ENCODE measurements at regions not wholly inside any gene's neighbourhood (a gene's known extent, or its start where the extent isn't known, plus 50 kb on each side); places are given as distances from the start of the nearest gene placed in this dataset.

DNA sequence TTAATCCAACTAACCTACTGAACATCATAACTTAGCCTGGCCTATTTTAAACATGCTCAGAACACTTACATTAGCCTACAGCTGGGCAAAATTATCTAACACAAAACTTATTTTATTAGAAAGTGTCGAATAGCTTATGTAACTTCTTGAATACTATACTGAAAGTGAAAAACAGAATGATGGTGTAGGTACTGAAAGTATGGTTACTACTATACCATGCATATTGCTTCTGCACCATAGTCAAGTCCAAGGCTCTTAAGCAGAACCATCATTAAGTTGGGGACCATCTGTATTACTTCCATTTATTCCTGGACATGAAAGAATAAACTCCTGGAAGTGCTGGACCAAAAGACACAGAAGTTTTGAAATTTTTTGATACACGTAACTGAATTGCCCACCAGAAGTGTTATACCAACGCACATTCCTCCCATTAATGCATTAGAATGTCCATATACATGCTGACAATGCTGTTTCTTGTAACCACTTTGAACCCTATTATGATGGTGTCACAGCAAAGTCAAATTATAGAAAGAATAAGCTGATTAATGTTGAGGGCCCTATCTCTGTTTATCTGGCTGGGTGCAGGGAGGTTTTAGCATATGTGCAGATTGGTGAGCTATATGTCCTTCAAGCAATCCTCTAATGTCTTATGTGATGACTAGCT, 375.7 kb downstream of the ACTL7B start:
- DNase-seq, result no peak

DNA sequence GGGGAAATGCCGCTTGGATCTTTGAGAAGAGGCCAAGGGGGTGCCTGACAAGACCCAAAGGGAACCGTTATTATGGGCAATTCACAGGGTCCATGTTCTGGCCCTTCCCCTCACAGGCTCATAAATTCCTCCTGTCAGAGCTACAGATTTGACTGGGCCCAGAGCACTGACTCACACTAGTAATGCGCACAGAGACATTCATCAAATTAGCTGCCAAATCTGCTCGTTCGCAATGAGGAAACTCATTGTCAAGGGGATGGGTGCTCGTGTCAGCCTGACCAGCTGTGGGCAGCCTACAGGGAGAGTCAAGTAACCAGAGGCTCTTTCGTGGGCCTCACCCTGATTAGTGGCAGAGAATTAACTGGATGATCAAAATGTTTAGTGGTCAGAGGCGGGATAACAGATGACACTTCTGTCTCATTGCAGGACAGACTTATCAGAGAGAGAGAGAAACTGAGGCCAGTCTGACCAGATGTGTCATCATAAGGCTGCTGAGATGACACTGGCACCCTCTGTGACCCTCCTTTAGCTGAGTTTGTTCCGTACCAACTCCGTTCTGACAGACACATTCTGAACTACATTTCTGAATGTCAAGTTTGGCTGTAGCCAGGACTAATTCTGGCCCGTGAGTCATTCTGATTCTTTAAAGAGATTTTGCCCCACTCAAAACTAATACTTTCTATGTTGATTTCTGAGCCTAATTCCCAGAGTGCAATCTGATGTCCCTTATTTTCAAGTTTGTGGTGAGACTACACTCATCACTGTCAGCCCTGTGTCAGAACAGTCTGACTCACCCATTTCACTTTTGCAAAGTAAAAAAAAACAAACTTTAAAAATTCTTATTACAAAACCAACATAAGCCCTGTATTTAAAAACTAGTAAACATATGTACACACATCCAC, 377.1 kb downstream of the ACTL7B start:
- DNase-seq, result no peak

DNA sequence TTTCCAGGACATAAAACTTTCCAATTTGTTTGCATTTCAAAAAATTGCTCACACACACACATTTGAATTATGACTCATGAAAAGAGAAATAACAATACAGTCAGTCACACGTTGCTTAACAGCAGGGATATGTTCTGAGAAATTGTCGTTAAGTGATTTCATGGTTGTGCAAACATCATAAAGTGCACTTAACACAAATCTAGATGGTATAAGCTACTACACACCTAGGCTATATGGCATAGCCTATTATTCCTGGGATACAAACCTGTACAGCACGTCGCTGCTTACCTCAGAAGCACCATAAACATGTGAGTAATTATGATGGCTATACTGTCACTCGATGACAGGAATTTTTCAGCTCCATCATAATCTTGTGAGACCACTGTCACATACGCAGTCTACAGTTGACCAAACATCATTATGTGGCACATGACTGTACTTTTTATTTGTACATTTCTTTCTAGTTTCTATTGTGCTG, 378.2 kb downstream of the ACTL7B start:
- DNase-seq, result no peak

DNA sequence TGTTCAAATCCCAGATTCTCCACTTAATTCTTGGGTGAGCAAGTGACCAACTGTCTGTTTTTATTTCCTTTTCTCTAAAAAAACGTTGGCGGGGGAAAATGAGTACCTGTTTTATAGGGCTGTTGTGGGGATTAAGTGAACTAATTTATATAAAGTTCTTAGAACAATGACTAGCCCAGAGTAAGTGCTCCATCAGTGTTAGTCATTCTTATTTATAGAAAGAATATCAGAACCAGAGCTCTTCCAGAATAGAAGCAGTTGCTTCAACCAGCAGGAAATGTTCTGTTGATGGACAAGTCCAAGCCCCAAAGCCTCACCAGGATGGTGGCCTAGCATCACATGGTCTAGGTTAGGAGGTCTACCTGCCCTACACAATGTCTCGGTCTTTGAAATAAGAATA, 379.2 kb downstream of the ACTL7B start:
- no peak for DNase-seq

DNA sequence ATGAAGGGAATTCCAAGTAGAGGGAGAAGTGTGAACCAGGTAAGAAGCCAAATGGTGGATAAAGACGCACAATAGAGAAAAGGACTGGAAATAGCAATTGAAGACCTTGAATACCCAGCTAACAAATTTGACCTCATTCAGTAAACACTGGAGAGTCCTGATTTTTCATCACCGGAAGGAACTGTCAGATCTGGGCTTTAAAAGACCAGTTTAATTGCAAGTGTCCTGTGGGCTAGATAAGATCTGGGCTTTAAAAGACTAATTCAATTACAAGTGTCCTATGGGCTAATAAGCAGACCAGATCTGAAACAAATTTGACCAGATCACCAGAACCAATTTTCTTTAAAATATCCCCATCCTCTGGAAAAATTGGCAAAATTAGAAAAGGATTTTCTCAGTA, 380.0 kb downstream of the ACTL7B start:
- DNase-seq, result no peak

DNA sequence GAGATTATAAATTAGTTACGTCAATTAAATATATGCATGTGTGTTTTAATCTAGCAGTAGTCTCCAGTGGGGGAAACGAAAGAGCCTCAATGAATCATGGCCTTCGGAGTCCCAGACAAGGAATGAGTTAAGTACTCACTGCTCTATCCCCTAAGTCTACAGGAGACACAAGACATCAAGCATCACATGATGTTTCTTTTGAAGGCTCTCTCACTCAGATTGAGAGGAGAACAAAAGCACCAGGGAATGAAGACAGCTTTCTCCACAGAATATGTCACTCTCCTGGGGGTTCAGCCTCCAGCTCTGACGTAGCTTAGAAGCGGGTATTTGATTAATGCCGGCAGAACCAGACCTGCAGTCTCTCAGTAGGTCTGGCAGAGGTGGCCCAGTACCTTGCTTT, 381.4 kb downstream of the ACTL7B start:
- no peak for DNase-seq

DNA sequence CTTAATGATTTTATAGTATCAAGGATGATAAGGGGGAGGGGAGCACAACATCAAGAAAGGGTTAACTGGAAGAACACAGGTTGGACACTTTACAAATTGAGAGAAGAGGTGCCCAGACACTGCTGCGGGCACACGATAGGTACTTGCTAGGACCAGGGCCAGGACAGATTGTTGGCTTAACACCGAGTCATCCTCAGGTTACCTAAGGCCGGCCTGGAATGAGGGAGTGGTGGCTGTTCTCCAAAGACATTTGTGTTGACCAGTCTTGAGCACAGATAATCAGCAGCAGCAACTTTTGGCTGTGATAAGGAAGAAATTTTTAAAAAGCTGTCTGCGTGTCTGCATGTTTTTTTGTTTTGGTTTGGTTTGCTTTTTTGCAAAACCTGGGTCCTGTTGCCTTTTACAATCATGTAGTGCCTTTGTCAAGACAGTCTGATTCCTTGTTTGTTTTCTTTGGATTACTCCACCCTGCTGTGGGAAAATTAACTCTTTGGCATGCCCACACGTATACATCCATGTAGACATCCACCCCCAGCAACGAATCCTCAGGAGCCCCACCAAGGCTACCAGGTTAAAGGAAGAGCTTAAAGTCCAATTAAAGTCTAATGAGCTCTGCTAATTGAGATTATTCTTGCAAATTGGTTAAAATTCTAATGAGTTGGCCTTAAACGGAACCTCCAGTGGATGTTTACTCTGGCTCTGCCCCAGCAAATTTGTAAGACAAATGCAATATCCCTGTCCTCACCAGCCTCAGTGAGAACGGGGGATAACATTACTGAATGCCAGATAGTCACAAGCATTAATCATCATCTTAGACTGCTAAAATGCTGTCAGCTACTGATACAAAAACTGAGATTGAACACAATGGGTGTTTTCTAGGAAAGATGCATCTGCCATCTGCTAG, 382.3 kb downstream of the ACTL7B start:
- no peak for DNase-seq

DNA sequence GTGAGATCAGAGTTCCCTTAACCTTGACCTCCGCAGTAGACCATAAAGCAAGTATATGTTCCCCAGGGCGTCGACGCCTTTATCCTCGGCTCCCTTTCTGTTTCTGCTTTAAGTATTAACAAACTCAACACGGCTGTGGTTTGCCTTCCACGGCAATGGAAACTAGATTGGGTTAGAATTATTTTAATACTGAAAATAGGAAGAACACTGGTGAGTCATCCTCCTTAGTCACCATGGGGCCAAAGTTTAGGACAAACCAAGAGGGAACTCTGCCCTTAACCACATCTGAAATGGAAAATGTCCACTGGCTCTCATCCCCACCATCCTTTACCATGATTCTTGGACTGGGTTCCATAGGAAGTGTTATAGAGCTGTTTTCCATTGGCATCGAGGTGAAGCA, 386.1 kb downstream of the ACTL7B start:
- peak; percentile 8 for DNase-seq

DNA sequence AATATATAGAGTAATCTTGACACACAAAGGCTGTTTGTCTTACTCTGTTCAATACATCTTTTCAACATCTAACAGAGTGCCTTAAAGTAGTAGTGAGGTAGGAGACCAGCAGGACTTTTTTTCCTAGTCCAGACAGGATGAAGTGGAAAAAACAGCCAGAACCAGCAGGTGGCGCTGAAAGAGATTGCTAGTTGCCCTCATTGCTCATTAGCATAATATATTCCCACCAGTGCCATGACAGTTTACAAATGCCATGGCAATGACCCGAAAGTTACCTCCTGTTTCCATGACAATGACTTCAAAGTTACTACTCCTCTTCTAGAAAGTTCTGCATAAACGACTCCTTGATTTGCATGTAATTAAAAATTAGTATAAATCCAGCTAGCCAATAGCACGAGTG, 387.4 kb downstream of the ACTL7B start:
- no peak for DNase-seq

DNA sequence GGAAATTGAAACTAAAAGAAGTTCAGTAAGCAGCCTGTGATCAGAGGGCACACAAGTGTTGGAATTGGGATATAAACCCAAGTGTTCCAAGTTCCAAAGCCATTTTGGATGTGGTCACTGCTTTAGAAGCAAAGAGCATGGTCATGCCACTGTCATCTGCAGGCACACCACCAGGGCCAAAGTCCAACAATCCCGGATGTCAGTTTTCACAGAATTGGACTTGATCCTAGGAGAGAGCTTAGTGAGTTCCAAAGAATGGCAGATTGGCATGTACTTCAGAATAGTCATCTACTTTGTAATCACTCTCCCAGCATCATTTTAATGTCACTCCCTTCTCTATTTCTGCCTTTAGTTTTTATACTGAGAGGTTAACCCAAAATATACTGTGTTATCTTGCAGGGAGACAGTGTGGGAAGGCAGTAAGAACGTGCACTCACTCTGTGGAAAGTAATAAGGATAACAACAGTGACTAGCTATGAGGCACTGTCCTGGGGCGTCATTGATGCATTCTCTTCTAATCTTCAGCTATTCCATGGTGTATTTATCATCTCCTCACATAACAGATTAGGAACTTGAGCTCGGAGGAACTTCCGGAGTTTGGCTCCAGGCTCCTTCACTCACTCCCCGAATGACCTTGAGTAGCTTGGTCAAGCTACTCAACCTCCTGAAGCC, 388.0 kb downstream of the ACTL7B start:
- DNase-seq, result no peak

DNA sequence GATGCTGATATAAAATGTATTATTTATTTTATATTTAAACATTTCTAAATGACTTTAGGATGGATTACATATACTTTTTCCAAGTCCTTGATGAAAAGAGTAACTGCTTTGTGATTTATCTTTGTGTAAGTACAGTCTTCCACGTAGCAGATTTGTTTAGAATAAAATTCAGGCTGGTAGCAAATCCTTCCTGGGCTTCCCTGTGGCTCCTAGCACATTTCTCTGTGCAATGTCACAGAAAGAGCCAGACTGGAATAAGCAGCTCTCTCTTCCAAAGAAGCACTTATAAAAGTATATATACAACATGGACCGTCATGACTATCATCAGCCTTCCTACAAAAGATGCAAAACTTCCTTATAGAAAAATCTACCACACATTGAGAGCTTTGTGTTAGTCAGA, 388.6 kb downstream of the ACTL7B start:
- DNase-seq, result no peak

DNA sequence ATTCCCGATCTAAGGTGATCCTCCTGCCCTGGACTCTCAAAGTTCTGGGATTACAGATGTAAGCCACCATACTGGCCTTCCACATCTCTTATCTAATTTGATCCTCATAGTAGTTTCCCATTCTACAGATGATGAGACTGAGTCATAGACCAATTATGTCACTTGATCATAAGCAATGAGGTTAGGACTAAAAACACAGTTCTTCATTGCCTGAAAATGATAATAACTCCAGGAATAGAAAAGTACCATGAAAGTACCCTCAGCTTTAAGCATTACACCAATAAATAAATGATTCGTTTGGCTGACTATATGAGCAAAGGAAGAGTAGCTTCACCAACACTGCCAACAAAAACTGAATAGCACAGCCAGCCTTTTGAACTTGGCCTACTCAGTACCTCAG, 389.5 kb downstream of the ACTL7B start:
- no peak for DNase-seq

DNA sequence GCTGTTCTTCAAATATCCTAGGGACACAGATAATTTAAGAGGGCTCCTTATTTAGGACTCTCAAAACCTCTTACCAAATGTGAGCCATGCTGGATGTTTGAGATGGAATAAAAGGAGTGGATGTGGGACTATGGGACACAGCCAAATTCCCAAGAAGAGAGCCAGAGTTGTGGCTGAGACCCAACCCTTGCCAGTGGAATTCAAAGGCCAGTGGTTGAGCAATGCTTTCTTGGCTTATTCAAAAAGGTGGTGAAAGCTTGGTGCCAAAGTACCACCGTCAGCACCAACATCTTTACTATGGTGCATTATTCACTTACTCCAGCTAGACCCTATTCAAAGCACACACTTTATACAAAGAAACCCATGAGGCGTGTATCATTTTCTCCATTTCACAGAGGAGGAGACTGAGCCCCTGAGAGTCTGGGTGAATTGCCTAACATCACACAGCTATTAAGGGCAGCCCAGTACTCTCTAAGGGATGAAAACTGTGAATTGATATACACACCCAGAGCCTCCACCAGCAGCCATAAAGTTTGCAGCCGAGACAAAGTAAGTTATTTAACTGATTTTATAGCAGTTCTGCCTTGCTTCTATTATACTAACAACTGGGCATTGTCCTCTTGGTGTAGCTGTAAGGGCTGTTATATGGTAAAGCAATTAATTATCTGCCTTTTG, 391.7 kb downstream of the ACTL7B start:
- DNase-seq, result no peak

DNA sequence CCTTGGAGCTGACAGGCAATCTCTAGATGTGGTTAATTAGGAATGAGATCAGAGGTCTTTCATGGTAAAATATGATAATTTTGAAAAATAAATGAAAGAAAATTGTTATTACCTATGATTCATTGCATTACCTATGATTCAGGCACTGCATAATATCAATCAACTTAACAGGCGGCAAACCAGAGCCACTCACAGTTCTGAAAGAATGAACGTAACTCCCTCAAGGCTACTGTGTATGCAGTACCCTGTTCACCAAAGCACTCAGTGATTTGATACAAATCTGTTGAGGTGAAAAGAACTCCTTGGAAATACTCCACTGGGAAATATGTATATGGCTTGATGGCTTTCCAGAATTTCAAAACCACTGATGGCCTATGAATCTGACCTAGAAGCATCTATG, 398.9 kb downstream of the ACTL7B start:
- no peak for DNase-seq

DNA sequence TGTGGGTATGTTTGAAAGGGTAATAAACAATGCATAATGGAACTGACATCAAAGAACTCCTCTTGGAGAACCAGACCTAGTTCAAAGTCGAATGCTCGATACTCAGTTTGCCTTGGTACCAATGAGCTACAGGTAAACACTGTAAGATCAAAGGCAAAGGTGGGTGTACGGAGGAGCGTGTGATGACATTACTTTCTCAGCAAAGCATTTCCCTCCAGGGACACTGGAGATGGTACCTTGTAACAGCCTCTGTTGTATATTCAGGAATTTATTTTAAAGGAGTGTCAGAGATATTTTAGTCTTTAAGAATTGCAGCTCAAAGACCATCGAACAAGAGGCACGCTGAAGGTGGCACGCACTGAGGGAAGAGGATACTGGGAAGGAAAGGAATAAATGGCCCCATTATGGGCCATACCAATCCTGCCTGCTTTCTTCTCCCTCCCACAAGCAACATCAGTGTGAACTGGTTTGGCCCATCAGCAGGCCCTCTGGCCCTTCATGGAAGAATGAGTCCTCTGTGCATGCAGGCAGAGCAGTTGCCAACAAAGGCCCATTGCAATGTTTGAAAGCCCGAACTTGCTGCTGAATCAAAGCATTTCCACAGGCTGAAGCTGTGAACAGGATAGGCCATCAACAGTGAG, 410.2 kb downstream of the ACTL7B start:
- DNase-seq, result no peak

DNA sequence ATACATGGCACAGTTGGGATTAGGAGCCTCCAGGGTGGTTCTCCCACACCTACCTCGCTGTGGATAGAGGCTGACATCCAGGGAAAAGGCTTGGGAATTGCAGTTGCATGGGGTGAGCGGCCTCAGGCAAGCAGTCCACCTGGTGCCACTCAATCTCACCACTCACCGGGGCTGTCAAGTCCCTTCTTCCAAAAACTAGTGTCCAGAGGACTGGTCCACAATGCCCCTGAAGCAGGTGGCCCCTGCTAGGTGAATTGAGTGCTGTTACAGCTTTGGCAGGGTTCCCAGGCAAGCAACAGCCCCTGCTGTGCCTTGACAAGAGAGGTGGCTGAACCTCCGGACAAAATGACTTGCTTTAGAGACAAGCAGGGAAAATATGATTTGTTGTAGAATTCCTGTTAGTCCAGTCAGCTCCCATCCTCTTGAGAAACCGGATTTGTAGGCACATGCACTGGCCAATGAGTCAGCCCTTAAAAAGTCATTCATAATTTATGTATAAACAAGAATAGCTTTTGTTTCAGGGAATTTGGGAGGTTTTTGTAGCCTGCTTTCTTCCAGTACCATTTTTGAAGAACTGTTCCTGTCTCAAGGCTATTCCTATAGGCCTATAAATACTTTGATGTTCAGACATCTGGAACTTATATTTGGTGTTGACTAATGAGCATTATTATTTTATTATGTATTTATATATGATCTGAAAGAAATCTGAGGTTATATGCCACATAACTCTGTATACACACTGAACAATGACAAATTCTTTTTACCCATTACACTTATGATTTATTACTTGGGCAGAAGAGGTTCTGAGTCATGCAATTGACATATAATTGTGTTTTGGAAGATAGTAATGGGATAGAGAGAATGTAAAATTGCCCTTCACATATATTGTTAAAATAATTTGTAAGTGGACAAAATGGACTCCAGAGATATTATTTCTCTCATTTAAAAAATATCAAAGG, 411.1 kb downstream of the ACTL7B start:
- DNase-seq, result no peak

DNA sequence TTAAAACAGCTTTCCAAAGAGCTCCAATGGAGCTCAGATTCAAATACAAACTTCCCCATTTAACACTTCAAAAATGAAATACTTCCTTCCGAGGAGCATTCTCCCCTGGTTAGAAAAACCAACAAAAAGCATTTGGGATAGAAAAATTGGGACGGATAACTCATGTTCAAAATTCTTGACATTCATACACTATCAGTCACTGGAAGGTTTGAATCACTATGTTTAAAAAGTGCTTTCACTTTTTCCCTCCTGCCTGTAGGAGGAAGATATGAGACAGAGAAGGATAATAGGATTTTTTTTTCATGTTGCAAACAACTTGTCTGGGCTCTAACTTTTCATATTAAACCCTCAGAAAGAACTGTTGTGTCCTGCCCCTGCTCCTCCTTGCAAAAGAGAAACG, 412.0 kb downstream of the ACTL7B start:
- DNase-seq, result no peak

DNA sequence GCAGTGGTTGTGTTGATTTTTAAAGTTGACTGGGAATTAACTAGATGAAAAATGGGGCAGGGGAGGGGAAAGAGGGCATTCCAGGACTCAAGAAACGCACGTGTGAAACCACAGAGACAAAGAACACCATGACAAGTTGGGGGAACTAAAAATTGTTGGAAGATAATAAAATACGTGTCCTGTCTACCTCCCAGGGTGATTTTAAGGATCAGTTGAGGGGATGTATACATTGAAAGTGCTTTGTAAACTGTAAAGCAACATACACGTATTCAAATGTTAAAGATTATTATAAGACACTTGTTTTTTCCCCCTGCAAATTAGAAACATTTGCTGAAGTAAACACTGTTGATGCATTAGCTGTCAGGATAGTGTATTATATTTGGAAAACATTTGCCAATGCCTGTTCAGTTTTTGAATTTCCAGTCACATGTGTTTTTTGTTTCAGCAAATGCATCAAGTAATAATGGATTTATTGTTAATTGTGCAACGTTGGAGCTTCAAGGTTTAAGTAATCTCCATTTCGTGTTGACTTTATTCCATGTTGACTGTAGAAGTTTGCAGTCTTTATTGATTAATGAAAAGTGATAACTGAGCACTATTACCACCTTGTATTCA, 412.7 kb downstream of the ACTL7B start:
- DNase-seq, result no peak

DNA sequence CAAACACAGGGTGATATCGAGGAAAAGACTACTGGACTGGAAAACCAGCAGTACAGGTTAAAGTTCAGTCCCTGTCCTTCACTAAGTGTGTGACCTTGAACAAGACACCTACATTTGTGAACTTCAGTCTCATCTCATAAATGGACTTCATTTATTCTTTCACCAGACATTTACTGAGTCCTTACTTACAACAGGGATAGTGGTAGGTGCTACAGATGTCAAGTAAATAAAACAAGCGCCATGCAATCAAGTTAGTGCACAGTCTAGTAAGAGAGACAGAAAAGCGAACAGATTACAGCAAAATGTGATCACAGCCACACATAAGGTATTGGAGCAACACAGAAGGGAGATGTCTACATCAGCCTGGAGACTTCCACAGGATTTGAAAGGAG, 413.2 kb downstream of the ACTL7B start:
- DNase-seq, result no peak

DNA sequence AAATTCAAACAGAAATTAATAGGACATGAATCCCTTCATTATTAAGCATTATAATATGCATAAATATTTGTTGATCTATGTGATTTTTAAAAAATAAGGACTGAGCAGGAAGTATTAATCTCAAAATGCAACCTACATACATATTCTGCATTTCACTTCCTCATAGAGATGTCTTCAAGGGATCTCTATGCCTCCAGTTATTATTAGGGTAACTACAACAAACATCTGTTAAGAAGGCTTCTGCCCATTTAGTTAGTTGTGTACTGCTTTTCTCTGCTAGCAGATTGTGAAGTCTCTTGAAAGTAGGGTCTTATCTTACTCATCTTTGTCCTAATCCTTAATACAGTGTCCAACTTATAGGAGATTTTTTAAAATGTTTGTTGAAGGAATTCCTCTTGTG, 414.1 kb downstream of the ACTL7B start:
- DNase-seq, result no peak

All from CD4-positive, alpha-beta T cell treated with Interleukin-12 subunit alpha and Interleukin-12 subunit beta, for 1 hour (primary cell).